A549 (cell line): ENCODE measurements at regions not wholly inside any gene's neighbourhood (a gene's known extent, or its start where the extent isn't known, plus 50 kb on each side); places are given as distances from the start of the nearest gene placed in this dataset.

Experiments used
- ATAC-seq, 2 experiments: fragments of 200-7000 bp in 1 of 2; fragments of >200 bp in 1 of 2; cut with Nextera tagmentation in 1 of 2; cut with Tn5 transposase in 1 of 2; 3 replicates each; pipeline versions ENCODE4 v1.8.0 to v1.9.1; 2018 to 2020; ENCODE audit warnings: mild to moderate bottlenecking in 1 of 2, moderate library complexity in 1 of 2
- CTCF ChIA-PET: fragments of 300-600 bp; sonication (Branson Sonifier 250); formaldehyde crosslinking; extraction: SDS; loops from one replicate; lab custom pipeline; 2021; ENCODE audit warnings: antibody characterized with exemption, inconsistent platforms; lab: Yijun Ruan, JAX
- POLR2A ChIA-PET: fragments of 350-600 bp; formaldehyde crosslinking; extraction: SDS; loops from one replicate; lab custom pipeline; 2021; ENCODE audit warnings: antibody characterized with exemption, inconsistent platforms; lab: Yijun Ruan, JAX
- DNase-seq, 2 experiments: peaks; one replicate each; pipeline versions ENCODE4 v3.0.0 to v3.0.0-alpha.2; 2011 to 2016; ENCODE audit warnings: low read depth in 1 of 2, low spot score in 1 of 2
- FAIRE-seq: peaks from 2 replicates; lab custom pipeline; 2011; peaks lifted over from hg19 to GRCh38; lab: Jason Lieb, UNC
- H3K27ac ChIP-seq, 2 experiments: fragments of >200 bp; sonication (Bioruptor Twin); formaldehyde crosslinking; 3 replicates each; pipeline ENCODE4 v1.5.1; 2016 to 2017
- H3K4me1 ChIP-seq: fragments of >200 bp; sonication (Bioruptor Twin); formaldehyde crosslinking; 3 replicates; pipeline ENCODE4 v1.6.1; 2016
- H3K4me2 ChIP-seq: fragments of >200 bp; sonication (Bioruptor Twin); formaldehyde crosslinking; 3 replicates; pipeline ENCODE4 v1.6.1; 2016
- H3K4me3 ChIP-seq: fragments of >200 bp; sonication (Bioruptor Twin); formaldehyde crosslinking; 3 replicates; pipeline ENCODE4 v1.5.1; 2016
- H3K9me3 ChIP-seq: fragments of >200 bp; sonication (Bioruptor Twin); formaldehyde crosslinking; 3 replicates; pipeline ENCODE4 v1.6.1; 2016
- ATOH8 ChIP-seq: fragments of 250-450 bp; sonication (Bioruptor Pico); IDR thresholded peaks from 2 replicates; pipeline ENCODE4 v1.5.0; 2020; ENCODE audit warnings: low read depth, mild to moderate bottlenecking, moderate library complexity
- BCL3 ChIP-seq: fragments of >200 bp; sonication (Bioruptor Twin); formaldehyde crosslinking; IDR thresholded peaks from 3 replicates; pipeline ENCODE4 v1.6.1; 2016
- BHLHE40 ChIP-seq: IDR thresholded peaks from 2 replicates; pipeline ENCODE4 v1.6.1; 2012; ENCODE audit warnings: low read depth, low read length, inconsistent platforms
- CBX2 ChIP-seq: fragments of 200-600 bp; sonication (generic); IDR thresholded peaks from 2 replicates; pipeline ENCODE4 v1.6.1; 2016; ENCODE audit warnings: low read depth, mild to moderate bottlenecking, borderline replicate concordance
- CBX8 ChIP-seq: fragments of 200-600 bp; sonication (generic); IDR thresholded peaks from 2 replicates; pipeline ENCODE4 v1.6.1; 2016
- CEBPB ChIP-seq, 2 experiments: fragments of >200 bp in 1 of 2; sonication (Bioruptor Twin) in 1 of 2; formaldehyde crosslinking in 1 of 2; IDR thresholded peaks; 2 replicates each; pipeline ENCODE4 v1.6.1; 2012 to 2016
- CHD4 ChIP-seq: fragments of 200-600 bp; sonication (generic); IDR thresholded peaks from 2 replicates; pipeline ENCODE4 v1.6.1; 2016; ENCODE audit warnings: antibody characterized with exemption, mild to moderate bottlenecking, borderline replicate concordance
- EHMT2 ChIP-seq: fragments of 200-600 bp; sonication (generic); IDR thresholded peaks from 2 replicates; pipeline ENCODE4 v1.6.1; 2016; ENCODE audit warnings: antibody characterized with exemption, low read depth, mild to moderate bottlenecking, moderate library complexity
- EP300 ChIP-seq, 2 experiments: fragments of >200 bp; sonication (Bioruptor Twin); formaldehyde crosslinking; IDR thresholded peaks; 2 replicates in 1 of 2; 3 replicates in 1 of 2; pipeline ENCODE4 v1.6.1; 2016 to 2017
- ESRRA ChIP-seq: fragments of 150-350 bp; IDR thresholded peaks from 2 replicates; pipeline ENCODE4 v1.6.1; 2014; ENCODE audit warnings: mild to moderate bottlenecking, low read length, borderline replicate concordance
- FOSB ChIP-seq: fragments of 250-450 bp; sonication (Bioruptor Pico); IDR thresholded peaks from 2 replicates; pipeline ENCODE4 v1.5.0; 2020; ENCODE audit warnings: mild to moderate bottlenecking, moderate library complexity
- FOSL2 ChIP-seq, 2 experiments: fragments of 450-650 bp in 1 of 2; fragments of >200 bp in 1 of 2; sonication (Bioruptor Twin) in 1 of 2; formaldehyde crosslinking; IDR thresholded peaks; 2 replicates each; pipeline versions ENCODE4 v1.5.0 to v1.6.1; 2016 to 2020; ENCODE audit warnings: mild to moderate bottlenecking in 1 of 2, moderate library complexity in 1 of 2
- GATA3 ChIP-seq: IDR thresholded peaks from 2 replicates; pipeline ENCODE4 v1.6.1; 2012; ENCODE audit warnings: borderline replicate concordance
- HEYL ChIP-seq: fragments of 250-450 bp; sonication (Bioruptor Pico); IDR thresholded peaks from 2 replicates; pipeline ENCODE4 v1.8.0; 2021; ENCODE audit warnings: mild to moderate bottlenecking, moderate library complexity
- JUNB ChIP-seq: fragments of >200 bp; sonication (Bioruptor Twin); formaldehyde crosslinking; IDR thresholded peaks from 2 replicates; pipeline ENCODE4 v1.6.1; 2016
- NFE2L2 ChIP-seq: fragments of 150-350 bp; conservative IDR thresholded peaks from 2 replicates; pipeline ENCODE4 v1.6.1; 2014; ENCODE audit warnings: low read length
- RAD21 ChIP-seq, 2 experiments: fragments of >200 bp in 1 of 2; sonication (Bioruptor Twin) in 1 of 2; formaldehyde crosslinking in 1 of 2; IDR thresholded peaks in 1 of 2; conservative IDR thresholded peaks in 1 of 2; 2 replicates in 1 of 2; 3 replicates in 1 of 2; pipeline ENCODE4 v1.6.1; 2012 to 2018; ENCODE audit warnings: inconsistent platforms in 1 of 2
- TP53 ChIP-seq: fragments of 250-450 bp; sonication (Bioruptor Pico); IDR thresholded peaks from 2 replicates; pipeline ENCODE4 v1.5.0; 2021; ENCODE audit warnings: mild to moderate bottlenecking, moderate library complexity
- WGBS: methylation state at CpG from one replicate; pipeline ENCODE4 v1.1.6; 2017; ENCODE audit errors: missing lambda C conversion rate; 5-methylcytosine and 5-hydroxymethylcytosine counted together
- TF ChIP-seq, protein P1 (sequence below): IDR thresholded peaks from 2 replicates; pipeline ENCODE4 v1.6.1; 2012
- TF ChIP-seq, protein P2 (sequence below): fragments of >200 bp; sonication (Bioruptor Twin); formaldehyde crosslinking; IDR thresholded peaks from 2 replicates; pipeline ENCODE4 v1.6.1; 2016
- TF ChIP-seq, protein P3 (sequence below): fragments of >200 bp; sonication (Bioruptor Twin); formaldehyde crosslinking; IDR thresholded peaks from 3 replicates; pipeline ENCODE4 v1.5.1; 2016

DNA sequence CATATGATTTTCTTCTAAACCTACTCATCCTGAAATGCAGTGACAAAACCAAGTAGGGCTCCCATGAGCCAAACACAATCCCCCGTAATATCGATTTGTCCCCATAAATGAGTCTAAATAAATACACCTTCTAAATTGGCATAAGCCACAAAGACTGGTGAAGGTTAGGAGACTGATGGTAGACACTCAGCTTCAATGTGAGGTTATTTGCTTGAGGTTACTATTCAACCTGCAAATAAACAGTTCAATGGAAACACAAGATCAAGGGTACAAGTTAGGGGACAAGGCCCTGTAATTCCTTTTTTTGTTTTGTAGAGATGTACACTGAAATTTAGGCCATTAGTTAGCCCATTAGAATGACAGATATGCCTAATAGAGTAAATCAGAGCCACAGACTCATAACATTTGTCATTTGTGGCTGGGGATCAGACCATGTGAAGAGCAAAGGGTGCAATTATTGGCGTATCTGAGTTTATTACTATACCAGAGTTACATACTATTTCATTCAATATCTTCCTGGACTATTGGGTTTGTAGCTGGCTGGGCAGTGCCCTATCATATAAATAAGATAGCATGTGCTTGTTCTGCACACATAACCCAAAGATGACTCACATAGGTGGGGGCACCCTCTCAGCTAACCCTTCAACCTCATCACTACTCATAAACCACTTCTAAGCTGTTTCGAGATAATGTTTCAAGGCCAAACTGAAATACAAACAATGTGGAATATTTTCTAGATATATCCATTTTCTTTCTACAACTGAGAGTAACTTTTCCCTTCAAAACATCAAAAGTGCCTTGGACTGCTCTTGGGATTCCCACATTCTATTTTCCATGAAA, 695.3 kb downstream of the KCNA4 start:
- WGBS, result 74% methylated on average over 4 of the region's 4 CpGs
- 0 out of 5 replicates have a peak, but pooled peaks of 1 of the 2 experiments have one; percentile 5 for TF ChIP-seq RAD21 (conservative IDR thresholded peaks at IDR 0.05 in 1 of 2, IDR thresholded peaks at IDR 0.05 in 1 of 2)
- TF ChIP-seq CHD4, result no peak
- TF ChIP-seq, protein P1, sequence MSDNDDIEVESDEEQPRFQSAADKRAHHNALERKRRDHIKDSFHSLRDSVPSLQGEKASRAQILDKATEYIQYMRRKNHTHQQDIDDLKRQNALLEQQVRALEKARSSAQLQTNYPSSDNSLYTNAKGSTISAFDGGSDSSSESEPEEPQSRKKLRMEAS, result peak; percentile 51; the same call in 1 of the 2 replicates
- no peak for TF ChIP-seq CBX2
- no peak for TF ChIP-seq TP53 (CRISPR knock-in tag)
- peak; percentile 63; the same call in 1 of the 2 replicates for TF ChIP-seq GATA3
- TF ChIP-seq JUNB, result peak; percentile 47; the same call in 1 of the 2 replicates
- no peak for TF ChIP-seq FOSL2 (IDR thresholded peaks at IDR 0.05)
- TF ChIP-seq FOSL2 (CRISPR knock-in tag; IDR thresholded peaks at IDR 0.05), result peak; percentile 47
- H3K4me2 ChIP-seq, result no peak overlapping the region
- peak overlapping the region in 1 of 2 experiments; percentile 70; a peak in 4 of 6 replicates for H3K27ac ChIP-seq
- no peaks in the 10 kb centered on the region; the same call in 2 of the 3 replicates for H3K9me3 ChIP-seq
- DNase-seq, result peak in 1 of 2 experiments; percentile 45
- peak in 1 of 2 experiments; percentile 41; a peak in 1 of 6 replicates for ATAC-seq
- no peak for FAIRE-seq
- POLR2A ChIA-PET, result no interaction called here
- CTCF ChIA-PET, result interaction anchor here (0.6 to 4.0 kb wide), 4 partner anchors 8 to 1622 kb away, joined by 3 to 17 read pairs (median 4); no protein-coding TSS in a partner anchor
- peaks cover 19% of the 10 kb centered on the region; the same call in 2 of the 3 replicates for H3K4me1 ChIP-seq
- no peak overlapping the region for H3K4me3 ChIP-seq

DNA sequence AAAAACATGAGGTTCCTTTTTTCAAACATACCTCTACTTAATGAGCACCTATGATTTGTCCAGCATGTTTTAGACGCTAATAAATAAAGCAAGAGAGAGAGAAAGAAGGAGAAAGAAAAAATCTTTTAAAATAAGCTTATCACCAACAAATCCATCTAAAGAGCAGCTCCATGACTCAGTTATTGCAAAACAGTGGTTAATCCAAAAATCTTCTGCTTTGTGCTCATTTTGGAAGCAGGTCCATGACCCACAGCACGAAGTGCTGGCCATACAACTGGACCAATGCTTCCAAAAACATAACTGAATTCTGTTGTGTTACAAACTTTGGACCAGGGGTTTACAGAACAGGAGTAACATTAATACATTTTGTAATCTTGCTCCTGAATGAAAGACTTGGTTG, 696.6 kb downstream of the KCNA4 start:
- Histone ChIP-seq H3K4me2 (no peak overlapping the region), H3K4me3 (no peak overlapping the region), H3K4me1 (peaks cover 24% of the 10 kb centered on the region; the same call in 2 of the 3 replicates), H3K9me3 (no peaks in the 10 kb centered on the region; the same call in 2 of the 3 replicates), H3K27ac (peak overlapping the region in 1 of 2 experiments; percentile 51; a peak in 1 of 6 replicates)
- ChIA-PET CTCF (interaction anchor here (4.0 kb wide), 1 partner anchor 9 kb away, joined by 17 read pairs; no protein-coding TSS in a partner anchor), POLR2A (no interaction called here)
- FAIRE-seq, result no peak
- ATAC-seq, result no peak
- 80% methylated on average over 2 of the region's 2 CpGs for WGBS
- TF ChIP-seq NFE2L2 (no peak), ATOH8 (CRISPR knock-in tag) (no peak), HEYL (no peak), RAD21 (conservative IDR thresholded peaks at IDR 0.05 in 1 of 2, IDR thresholded peaks at IDR 0.05 in 1 of 2) (no peak), BCL3 (no peak), BHLHE40 (no peak), CBX8 (no peak), FOSB (CRISPR knock-in tag) (no peak), EHMT2 (no peak), CEBPB (IDR thresholded peaks at IDR 0.05) (no peak), EP300 (IDR thresholded peaks at IDR 0.05) (no peak), ESRRA (no peak)
- TF ChIP-seq, protein P2, sequence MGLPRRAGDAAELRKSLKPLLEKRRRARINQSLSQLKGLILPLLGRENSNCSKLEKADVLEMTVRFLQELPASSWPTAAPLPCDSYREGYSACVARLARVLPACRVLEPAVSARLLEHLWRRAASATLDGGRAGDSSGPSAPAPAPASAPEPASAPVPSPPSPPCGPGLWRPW, result no peak
- TF ChIP-seq, protein P3, sequence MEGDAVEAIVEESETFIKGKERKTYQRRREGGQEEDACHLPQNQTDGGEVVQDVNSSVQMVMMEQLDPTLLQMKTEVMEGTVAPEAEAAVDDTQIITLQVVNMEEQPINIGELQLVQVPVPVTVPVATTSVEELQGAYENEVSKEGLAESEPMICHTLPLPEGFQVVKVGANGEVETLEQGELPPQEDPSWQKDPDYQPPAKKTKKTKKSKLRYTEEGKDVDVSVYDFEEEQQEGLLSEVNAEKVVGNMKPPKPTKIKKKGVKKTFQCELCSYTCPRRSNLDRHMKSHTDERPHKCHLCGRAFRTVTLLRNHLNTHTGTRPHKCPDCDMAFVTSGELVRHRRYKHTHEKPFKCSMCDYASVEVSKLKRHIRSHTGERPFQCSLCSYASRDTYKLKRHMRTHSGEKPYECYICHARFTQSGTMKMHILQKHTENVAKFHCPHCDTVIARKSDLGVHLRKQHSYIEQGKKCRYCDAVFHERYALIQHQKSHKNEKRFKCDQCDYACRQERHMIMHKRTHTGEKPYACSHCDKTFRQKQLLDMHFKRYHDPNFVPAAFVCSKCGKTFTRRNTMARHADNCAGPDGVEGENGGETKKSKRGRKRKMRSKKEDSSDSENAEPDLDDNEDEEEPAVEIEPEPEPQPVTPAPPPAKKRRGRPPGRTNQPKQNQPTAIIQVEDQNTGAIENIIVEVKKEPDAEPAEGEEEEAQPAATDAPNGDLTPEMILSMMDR, result no peak
- DNase-seq, result no peak
